PFSK-1 (cell line): ENCODE measurements at regions not wholly inside any gene's neighbourhood (a gene's known extent, or its start where the extent isn't known, plus 50 kb on each side); places are given as distances from the start of the nearest gene placed in this dataset.

Source experiments
- FOXP2 ChIP-seq: optimal IDR thresholded peaks from 2 replicates; pipeline ENCODE3; 2011; ENCODE audit warnings: borderline replicate concordance, control low read depth, inconsistent platforms; ENCODE audit not compliant: insufficient read depth; ENCODE audit errors: extremely low read length, extremely low read depth
- POLR2AphosphoS5 ChIP-seq: IDR thresholded peaks from 2 replicates; pipeline ENCODE4 v1.6.1; 2012; ENCODE audit warnings: low read depth, mild to moderate bottlenecking, control low read depth, low read length, moderate library complexity
- SIN3A ChIP-seq: IDR thresholded peaks from 2 replicates; pipeline ENCODE4 v1.6.1; 2012; ENCODE audit warnings: mild to moderate bottlenecking, low read length, moderate library complexity, borderline replicate concordance; ENCODE audit not compliant: insufficient read depth
- TAF1 ChIP-seq: IDR thresholded peaks from 2 replicates; pipeline ENCODE4 v1.6.1; 2012; ENCODE audit warnings: low read length, control low read depth, borderline replicate concordance; ENCODE audit not compliant: insufficient read depth
- TF ChIP-seq, protein P1 (sequence below), 2 experiments: IDR thresholded peaks; 2 replicates each; pipeline versions ENCODE4 v1.6.1 to v1.8.0; 2011 to 2012; ENCODE audit warnings: low read depth in 2 of 2, low read length in 2 of 2, control low read depth in 1 of 2, inconsistent platforms in 1 of 2, mild to moderate bottlenecking in 1 of 2, moderate library complexity in 1 of 2; ENCODE audit not compliant: insufficient read depth in 1 of 2

- TF ChIP-seq SIN3A (no peak), FOXP2 (no peak), POLR2AphosphoS5 (no peak), TAF1 (no peak)
- TF ChIP-seq, protein P1, sequence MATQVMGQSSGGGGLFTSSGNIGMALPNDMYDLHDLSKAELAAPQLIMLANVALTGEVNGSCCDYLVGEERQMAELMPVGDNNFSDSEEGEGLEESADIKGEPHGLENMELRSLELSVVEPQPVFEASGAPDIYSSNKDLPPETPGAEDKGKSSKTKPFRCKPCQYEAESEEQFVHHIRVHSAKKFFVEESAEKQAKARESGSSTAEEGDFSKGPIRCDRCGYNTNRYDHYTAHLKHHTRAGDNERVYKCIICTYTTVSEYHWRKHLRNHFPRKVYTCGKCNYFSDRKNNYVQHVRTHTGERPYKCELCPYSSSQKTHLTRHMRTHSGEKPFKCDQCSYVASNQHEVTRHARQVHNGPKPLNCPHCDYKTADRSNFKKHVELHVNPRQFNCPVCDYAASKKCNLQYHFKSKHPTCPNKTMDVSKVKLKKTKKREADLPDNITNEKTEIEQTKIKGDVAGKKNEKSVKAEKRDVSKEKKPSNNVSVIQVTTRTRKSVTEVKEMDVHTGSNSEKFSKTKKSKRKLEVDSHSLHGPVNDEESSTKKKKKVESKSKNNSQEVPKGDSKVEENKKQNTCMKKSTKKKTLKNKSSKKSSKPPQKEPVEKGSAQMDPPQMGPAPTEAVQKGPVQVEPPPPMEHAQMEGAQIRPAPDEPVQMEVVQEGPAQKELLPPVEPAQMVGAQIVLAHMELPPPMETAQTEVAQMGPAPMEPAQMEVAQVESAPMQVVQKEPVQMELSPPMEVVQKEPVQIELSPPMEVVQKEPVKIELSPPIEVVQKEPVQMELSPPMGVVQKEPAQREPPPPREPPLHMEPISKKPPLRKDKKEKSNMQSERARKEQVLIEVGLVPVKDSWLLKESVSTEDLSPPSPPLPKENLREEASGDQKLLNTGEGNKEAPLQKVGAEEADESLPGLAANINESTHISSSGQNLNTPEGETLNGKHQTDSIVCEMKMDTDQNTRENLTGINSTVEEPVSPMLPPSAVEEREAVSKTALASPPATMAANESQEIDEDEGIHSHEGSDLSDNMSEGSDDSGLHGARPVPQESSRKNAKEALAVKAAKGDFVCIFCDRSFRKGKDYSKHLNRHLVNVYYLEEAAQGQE (IDR thresholded peaks at IDR 0.05; ENCODE audit: insufficient read depth in 1 of 2, low read depth in 2 of 2, low read length in 2 of 2), result no peak
These were observed 547.2 kb upstream of the TMEFF2 start for GRCh38 chr2:192741889-192742288.

- TF ChIP-seq POLR2AphosphoS5, result no peak
- TF ChIP-seq, protein P1 (IDR thresholded peaks at IDR 0.05; ENCODE audit: insufficient read depth in 1 of 2, low read depth in 2 of 2, low read length in 2 of 2), result no peak
These were observed 540.7 kb upstream of the TMEFF2 start for GRCh38 chr2:192735447-192735846.

DNA sequence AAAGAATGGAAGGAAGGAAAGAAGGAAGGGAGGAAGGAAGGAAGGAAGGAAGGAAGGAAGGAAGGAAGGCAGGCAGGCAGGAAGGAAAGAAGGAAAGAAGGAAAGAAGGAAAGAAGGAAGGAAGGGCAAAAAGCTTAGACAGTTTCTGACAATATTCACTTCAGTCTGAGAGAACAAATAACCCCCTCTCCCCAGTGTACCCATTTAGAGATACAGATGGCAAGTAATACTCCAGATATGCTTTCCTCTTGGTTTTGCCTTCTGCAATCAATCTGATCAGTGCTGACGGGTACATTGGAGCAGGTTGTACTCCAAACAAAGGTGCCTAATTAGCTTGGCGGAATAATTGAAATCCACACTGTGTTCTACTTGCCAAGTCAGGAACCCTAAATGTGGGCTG, 534.6 kb upstream of the TMEFF2 start:
- TF ChIP-seq TAF1 (no peak), SIN3A (no peak)
- TF ChIP-seq, protein P1 (IDR thresholded peaks at IDR 0.05; ENCODE audit: insufficient read depth in 1 of 2, low read depth in 2 of 2, low read length in 2 of 2), result no peak

DNA sequence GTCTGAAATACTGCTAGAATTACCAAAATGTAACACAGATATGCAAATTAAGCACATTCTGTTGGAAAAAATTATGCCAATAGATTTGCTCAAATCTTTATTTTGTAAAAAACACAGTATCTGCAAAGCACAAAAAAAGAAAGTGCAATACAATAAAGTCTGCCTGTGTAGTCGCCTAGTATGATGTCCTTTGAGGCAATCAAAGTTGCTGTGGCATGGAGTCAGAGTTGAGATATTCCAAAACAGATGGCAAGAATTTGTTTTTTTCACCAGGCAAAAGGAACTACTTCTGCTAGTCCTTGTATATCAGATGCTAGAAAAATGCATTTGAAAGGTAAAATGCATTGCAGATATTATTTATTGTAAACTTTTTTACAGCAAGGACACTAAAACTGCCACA, 531.3 kb upstream of the TMEFF2 start:
- TF ChIP-seq FOXP2, result no peak
- TF ChIP-seq, protein P1 (IDR thresholded peaks at IDR 0.05; ENCODE audit: insufficient read depth in 1 of 2, low read depth in 2 of 2, low read length in 2 of 2), result no peak
- no peak for TF ChIP-seq TAF1
- no peak for TF ChIP-seq SIN3A
- no peak for TF ChIP-seq POLR2AphosphoS5

DNA sequence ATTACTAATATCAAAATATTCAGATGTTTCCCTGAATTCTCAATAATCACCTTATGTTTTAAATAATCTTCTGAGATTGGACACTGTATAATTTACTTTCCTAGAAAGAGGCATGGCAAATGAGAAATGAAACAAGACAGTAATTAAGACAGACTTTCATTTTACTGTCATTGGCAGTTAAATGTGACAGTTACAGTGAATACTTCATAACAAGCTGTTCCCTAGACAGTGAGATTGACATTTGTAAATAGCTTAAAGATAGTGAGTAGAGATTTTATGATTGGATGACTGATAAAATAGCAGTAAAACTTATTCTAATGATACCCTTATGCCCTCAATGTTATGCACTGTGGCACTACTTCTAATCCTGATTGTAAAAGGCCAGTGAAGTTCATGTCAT, 524.9 kb upstream of the TMEFF2 start:
- no peak for TF ChIP-seq FOXP2
- TF ChIP-seq, protein P1 (IDR thresholded peaks at IDR 0.05; ENCODE audit: insufficient read depth in 1 of 2, low read depth in 2 of 2, low read length in 2 of 2), result no peak
- no peak for TF ChIP-seq TAF1
- TF ChIP-seq SIN3A, result no peak
- no peak for TF ChIP-seq POLR2AphosphoS5
